Cardiac muscle cell (in vitro differentiated cells and primary cell): ENCODE measurements at regions not wholly inside any gene's neighbourhood (a gene's known extent, or its start where the extent isn't known, plus 50 kb on each side); places are given as distances from the start of the nearest gene placed in this dataset.

Source experiments
- DNase-seq, 2 donors: peaks; one replicate each; pipeline versions ENCODE4 v3.0.0 to v3.0.0-alpha.2; 2010 to 2017; ENCODE audit warnings: low read depth in 1 of 2, low spot score in 1 of 2
- H3K27ac ChIP-seq: fragments of 200-600 bp; sonication (generic); 2 replicates; pipeline ENCODE4 v1.5.1; 2016
- H3K27me3 ChIP-seq: fragments of 200-600 bp; sonication (generic); 2 replicates; pipeline ENCODE4 v1.6.0; 2016; ENCODE audit warnings: control low read depth
- H3K36me3 ChIP-seq: fragments of 200-600 bp; sonication (generic); 2 replicates; pipeline ENCODE4 v1.5.1; 2016; ENCODE audit warnings: control low read depth
- H3K4me1 ChIP-seq: fragments of 200-600 bp; sonication (generic); 2 replicates; pipeline ENCODE4 v1.8.1; 2017; ENCODE audit warnings: low read depth, mild to moderate bottlenecking, mixed run types
- H3K4me3 ChIP-seq: fragments of 200-600 bp; sonication (generic); 2 replicates; pipeline ENCODE4 v1.5.1; 2016; ENCODE audit warnings: mild to moderate bottlenecking
- H3K9me3 ChIP-seq: fragments of 200-600 bp; sonication (generic); 2 replicates; pipeline ENCODE4 v1.5.1; 2017; ENCODE audit warnings: low read depth, mild to moderate bottlenecking, control low read depth
- TF ChIP-seq, protein P1 (sequence below): IDR thresholded peaks from 2 replicates; pipeline ENCODE4 v1.5.1; 2012; ENCODE audit warnings: low read depth, mild to moderate bottlenecking, low read length

DNA sequence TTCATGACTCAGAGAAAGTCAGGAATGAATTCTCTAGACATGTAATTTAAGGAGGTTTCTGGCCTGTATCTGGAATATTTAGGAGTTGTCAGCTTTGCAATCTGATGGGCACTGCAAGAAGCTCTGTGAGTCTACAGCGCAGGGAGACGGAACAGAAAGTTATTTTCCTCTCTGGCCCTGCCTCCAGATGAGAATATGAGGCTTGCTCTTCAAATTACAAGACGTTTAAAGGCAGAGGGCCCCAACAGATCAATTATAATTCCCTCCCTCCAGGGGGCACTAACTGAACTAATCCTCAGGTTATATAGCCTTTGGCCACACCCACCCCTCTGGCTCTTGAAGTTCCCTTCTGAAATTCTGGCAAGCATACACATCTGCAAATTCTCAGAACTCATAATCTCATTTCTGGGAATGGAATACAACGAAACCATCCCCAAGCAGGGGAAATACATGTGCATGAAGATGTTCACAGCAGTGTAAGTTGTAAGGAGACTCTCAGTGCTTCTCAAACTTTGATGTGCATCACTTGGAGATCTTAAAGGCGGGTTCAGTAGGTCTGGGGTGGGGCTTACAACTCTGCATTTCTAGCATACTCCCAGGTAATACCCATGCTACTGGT lies 307.6 kb downstream of the CWC27 start:
- TF ChIP-seq, protein P1, sequence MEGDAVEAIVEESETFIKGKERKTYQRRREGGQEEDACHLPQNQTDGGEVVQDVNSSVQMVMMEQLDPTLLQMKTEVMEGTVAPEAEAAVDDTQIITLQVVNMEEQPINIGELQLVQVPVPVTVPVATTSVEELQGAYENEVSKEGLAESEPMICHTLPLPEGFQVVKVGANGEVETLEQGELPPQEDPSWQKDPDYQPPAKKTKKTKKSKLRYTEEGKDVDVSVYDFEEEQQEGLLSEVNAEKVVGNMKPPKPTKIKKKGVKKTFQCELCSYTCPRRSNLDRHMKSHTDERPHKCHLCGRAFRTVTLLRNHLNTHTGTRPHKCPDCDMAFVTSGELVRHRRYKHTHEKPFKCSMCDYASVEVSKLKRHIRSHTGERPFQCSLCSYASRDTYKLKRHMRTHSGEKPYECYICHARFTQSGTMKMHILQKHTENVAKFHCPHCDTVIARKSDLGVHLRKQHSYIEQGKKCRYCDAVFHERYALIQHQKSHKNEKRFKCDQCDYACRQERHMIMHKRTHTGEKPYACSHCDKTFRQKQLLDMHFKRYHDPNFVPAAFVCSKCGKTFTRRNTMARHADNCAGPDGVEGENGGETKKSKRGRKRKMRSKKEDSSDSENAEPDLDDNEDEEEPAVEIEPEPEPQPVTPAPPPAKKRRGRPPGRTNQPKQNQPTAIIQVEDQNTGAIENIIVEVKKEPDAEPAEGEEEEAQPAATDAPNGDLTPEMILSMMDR, result peak; percentile 44
- H3K27ac ChIP-seq, result peak overlapping the region; percentile 69

GRCh38 chr5:65077653-65078052 lies 308.9 kb downstream of the CWC27 start:
- TF ChIP-seq, protein P1, result no peak
- DNase-seq, result no peak
- Histone ChIP-seq H3K4me3 (no peak overlapping the region), H3K27me3 (no peaks in the 10 kb centered on the region), H3K36me3 (no peaks in the 10 kb centered on the region), H3K27ac (no peak overlapping the region), H3K4me1 (peaks cover 39% of the 10 kb centered on the region), H3K9me3 (no peaks in the 10 kb centered on the region)

More for the DNA sequence above, 307.6 kb downstream of the CWC27 start:
- peak; percentile 42 to 96 for DNase-seq
- H3K4me1 ChIP-seq, result peaks cover 38% of the 10 kb centered on the region
- H3K4me3 ChIP-seq, result no peak overlapping the region
- no peaks in the 10 kb centered on the region for H3K36me3 ChIP-seq
- H3K27me3 ChIP-seq, result no peaks in the 10 kb centered on the region
- H3K9me3 ChIP-seq, result no peaks in the 10 kb centered on the region

GRCh38 chr5:65078331-65078730 lies 309.6 kb downstream of the CWC27 start:
- DNase-seq, result no peak
- Histone ChIP-seq H3K9me3 (no peaks in the 10 kb centered on the region), H3K4me1 (peaks cover 46% of the 10 kb centered on the region), H3K4me3 (no peak overlapping the region), H3K27me3 (no peaks in the 10 kb centered on the region), H3K36me3 (no peaks in the 10 kb centered on the region), H3K27ac (no peak overlapping the region)
- TF ChIP-seq, protein P1, result no peak

DNA sequence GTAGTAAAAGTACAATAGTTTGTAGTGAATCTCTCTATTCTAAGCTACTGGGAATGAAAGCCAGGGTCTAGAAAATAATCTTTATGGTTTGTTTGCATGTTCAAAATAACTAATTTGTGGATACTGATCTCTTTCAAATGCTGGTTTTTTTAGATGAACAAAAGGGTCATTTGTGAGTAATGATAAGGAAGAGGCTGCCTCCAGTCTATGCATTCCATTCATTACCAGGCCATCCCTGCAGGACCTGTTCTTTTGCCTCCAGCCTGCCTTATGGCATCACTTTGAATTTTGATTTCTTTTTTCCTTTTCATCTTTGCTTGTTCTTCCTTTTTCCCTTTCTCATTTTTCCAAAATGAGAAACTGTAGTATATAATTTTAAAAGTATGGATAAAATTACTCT lies 312.3 kb downstream of the CWC27 start:
- Histone ChIP-seq H3K9me3 (no peaks in the 10 kb centered on the region), H3K4me1 (peaks cover 39% of the 10 kb centered on the region)
- TF ChIP-seq, protein P1, result no peak

DNA sequence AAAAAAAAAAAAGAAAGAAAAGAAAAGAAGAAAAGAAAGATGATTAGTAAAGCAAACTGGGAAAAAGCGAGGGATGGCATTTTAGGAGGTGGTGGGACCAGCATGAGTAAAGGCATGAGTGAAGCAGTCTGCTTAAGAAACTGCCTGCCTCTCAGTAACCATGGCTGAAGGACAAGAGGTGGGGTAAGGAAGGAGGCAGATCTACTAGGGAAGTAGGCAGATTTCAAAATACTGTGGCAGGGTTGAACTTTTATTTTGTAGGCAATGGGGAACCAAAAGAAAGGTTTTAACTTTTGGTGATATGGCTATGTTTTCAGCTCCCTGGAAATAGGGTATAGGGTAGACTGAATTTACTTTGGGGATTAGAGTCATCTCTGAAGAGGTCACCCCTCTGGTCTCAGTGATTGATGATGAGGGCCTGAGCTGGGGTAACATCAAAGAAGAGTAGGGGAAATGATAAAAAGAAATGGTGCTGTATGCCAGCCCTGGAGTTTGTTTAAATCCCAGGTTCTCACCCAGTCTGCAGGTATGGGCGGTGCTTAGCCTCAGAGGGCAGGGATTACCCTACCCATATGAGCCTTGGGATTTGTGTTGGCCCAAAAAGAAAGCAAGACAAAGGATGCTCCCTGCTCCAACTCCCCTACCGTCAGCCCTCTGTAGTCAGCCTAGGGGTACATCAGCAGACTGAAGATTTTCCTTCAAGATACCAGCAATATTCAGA lies 316.2 kb downstream of the CWC27 start:
- Histone ChIP-seq H3K27ac (no peak overlapping the region), H3K9me3 (no peaks in the 10 kb centered on the region), H3K27me3 (no peaks in the 10 kb centered on the region), H3K4me3 (no peak overlapping the region), H3K4me1 (peaks cover 9% of the 10 kb centered on the region), H3K36me3 (no peaks in the 10 kb centered on the region)
- no peak for DNase-seq
- TF ChIP-seq, protein P1, result no peak

More for the DNA sequence above, 312.3 kb downstream of the CWC27 start:
- H3K27me3 ChIP-seq, result no peaks in the 10 kb centered on the region
- H3K27ac ChIP-seq, result no peak overlapping the region
- DNase-seq, result no peak
- H3K36me3 ChIP-seq, result no peaks in the 10 kb centered on the region
- no peak overlapping the region for H3K4me3 ChIP-seq
